ENCODE measurements at regions not wholly inside any gene's neighbourhood (a gene's known extent, or its start where the extent isn't known, plus 50 kb on each side); places are given as distances from the start of the nearest gene placed in this dataset.

- TF ChIP-seq POLR2AphosphoS5 (IDR thresholded peaks at IDR 0.05) (no peak), POLR2A (IDR thresholded peaks at IDR 0.05) (no peak), EP300 (IDR thresholded peaks at IDR 0.05) (no peak)
- TF ChIP-seq, protein P1, sequence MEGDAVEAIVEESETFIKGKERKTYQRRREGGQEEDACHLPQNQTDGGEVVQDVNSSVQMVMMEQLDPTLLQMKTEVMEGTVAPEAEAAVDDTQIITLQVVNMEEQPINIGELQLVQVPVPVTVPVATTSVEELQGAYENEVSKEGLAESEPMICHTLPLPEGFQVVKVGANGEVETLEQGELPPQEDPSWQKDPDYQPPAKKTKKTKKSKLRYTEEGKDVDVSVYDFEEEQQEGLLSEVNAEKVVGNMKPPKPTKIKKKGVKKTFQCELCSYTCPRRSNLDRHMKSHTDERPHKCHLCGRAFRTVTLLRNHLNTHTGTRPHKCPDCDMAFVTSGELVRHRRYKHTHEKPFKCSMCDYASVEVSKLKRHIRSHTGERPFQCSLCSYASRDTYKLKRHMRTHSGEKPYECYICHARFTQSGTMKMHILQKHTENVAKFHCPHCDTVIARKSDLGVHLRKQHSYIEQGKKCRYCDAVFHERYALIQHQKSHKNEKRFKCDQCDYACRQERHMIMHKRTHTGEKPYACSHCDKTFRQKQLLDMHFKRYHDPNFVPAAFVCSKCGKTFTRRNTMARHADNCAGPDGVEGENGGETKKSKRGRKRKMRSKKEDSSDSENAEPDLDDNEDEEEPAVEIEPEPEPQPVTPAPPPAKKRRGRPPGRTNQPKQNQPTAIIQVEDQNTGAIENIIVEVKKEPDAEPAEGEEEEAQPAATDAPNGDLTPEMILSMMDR (IDR thresholded peaks at IDR 0.05) = no peak
Measured at GRCh38 chr5:26031481-26031880, 1006.9 kb downstream of the CDH9 start.

Data from suprapubic skin (tissue), 4 donors.